SH-SY5Y (cell line): ENCODE measurements at regions not wholly inside any gene's neighbourhood (a gene's known extent, or its start where the extent isn't known, plus 50 kb on each side); places are given as distances from the start of the nearest gene placed in this dataset.

Experiments
- GATA2 ChIP-seq: IDR thresholded peaks from 2 replicates; pipeline ENCODE4 v1.6.1; 2011; ENCODE audit warnings: mild to moderate bottlenecking, low read depth, low read length
- GATA3 ChIP-seq: IDR thresholded peaks from 2 replicates; pipeline ENCODE4 v1.6.1; 2011; ENCODE audit warnings: low read depth, mild to moderate bottlenecking, low read length, moderate library complexity

DNA sequence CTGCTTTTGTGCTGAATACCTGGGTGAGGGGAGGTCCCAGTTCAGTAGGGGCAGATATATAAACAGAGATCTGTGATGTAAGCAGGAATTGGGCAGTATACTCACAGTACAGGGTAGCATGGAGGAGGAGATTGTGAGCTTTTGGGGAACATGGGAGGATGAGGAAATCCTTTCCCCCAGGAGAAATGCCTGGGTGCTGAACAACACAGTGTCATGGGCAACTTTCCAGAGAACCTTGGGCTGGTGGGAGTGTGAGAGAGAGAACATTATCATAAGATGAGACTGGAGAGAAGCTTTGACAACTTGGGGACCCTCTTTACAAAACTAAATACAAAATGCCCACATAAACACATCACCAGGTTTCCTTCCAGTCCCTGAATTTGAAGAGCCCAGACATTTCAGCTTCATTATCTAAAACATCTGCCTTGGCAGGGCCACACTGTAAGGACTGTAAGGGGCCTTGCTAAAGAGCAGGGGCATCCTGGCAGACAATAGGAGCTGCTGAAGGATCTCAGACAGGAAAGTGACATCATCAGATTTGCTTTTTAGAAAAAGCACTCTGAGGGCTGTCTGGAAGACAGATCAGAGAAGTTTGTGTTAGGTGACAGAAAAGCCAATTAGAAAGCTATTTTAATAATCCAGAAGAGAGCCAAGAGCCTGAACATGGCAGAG is 105.1 kb upstream of the FOXN2 start:
- TF ChIP-seq GATA2 (no peak), GATA3 (no peak)
